ENCODE measurements at regions not wholly inside any gene's neighbourhood (a gene's known extent, or its start where the extent isn't known, plus 50 kb on each side); places are given as distances from the start of the nearest gene placed in this dataset.

- TF ChIP-seq POLR2AphosphoS5 (IDR thresholded peaks at IDR 0.05; ENCODE audit: low read depth, low read length) (no peak), TAF1 (IDR thresholded peaks at IDR 0.05; ENCODE audit: borderline replicate concordance, insufficient read depth, low read length) (no peak), SIN3A (IDR thresholded peaks at IDR 0.05; ENCODE audit: borderline replicate concordance, insufficient read depth, low read length) (no peak)
These were observed 418.6 kb upstream of the KCNMB2 start for GRCh38 chr3:178117641-178118040.
